Fibroblast of skin of right biceps (primary cell): ENCODE measurements at regions not wholly inside any gene's neighbourhood (a gene's known extent, or its start where the extent isn't known, plus 50 kb on each side); places are given as distances from the start of the nearest gene placed in this dataset.

Experiments used
- DNase-seq: peaks from one replicate; pipeline ENCODE4 v3.0.0-alpha.2; 2013

GRCh38 chr6:121884620-121885019 is 449.2 kb downstream of the GJA1 start:
- DNase-seq: no peak

GRCh38 chr6:121885399-121886152 is 450.1 kb downstream of the GJA1 start:
- DNase-seq: no peak

- peak; percentile 52 for DNase-seq
These were observed 450.9 kb downstream of the GJA1 start for GRCh38 chr6:121886223-121886830.

GRCh38 chr6:121887724-121888123 is 452.3 kb downstream of the GJA1 start:
- no peak for DNase-seq

GRCh38 chr6:121890307-121890910 is 455.0 kb downstream of the GJA1 start:
- no peak for DNase-seq

- peak; percentile 54 for DNase-seq
These were observed 460.3 kb downstream of the GJA1 start for GRCh38 chr6:121895731-121896130.

GRCh38 chr6:121896363-121896762 is 460.9 kb downstream of the GJA1 start:
- DNase-seq: peak; percentile 61

- no peak for DNase-seq
These were observed 461.3 kb downstream of the GJA1 start for GRCh38 chr6:121896771-121897170.

- DNase-seq: peak; percentile 63
These were observed 461.9 kb downstream of the GJA1 start for GRCh38 chr6:121897337-121897760.

- DNase-seq: no peak
These were observed 466.0 kb downstream of the GJA1 start for GRCh38 chr6:121901432-121901831.

- DNase-seq: no peak
These were observed 469.1 kb downstream of the GJA1 start for GRCh38 chr6:121904559-121904958.

- DNase-seq: peak; percentile 16
These were observed 477.5 kb downstream of the GJA1 start for GRCh38 chr6:121912905-121913304.

- no peak for DNase-seq
These were observed 481.9 kb downstream of the GJA1 start for GRCh38 chr6:121917263-121917829.

- no peak for DNase-seq
These were observed 481.5 kb upstream of the HSF2 start for GRCh38 chr6:121917834-121918559.

GRCh38 chr6:121920616-121921015 is 478.8 kb upstream of the HSF2 start:
- DNase-seq: no peak

GRCh38 chr6:121925024-121925423 is 474.4 kb upstream of the HSF2 start:
- peak; percentile 3 for DNase-seq

- DNase-seq: peak; percentile 3
These were observed 473.8 kb upstream of the HSF2 start for GRCh38 chr6:121925534-121926255.

GRCh38 chr6:121929301-121929700 is 470.2 kb upstream of the HSF2 start:
- no peak for DNase-seq

- peak; percentile 94 for DNase-seq
These were observed 467.1 kb upstream of the HSF2 start for GRCh38 chr6:121932076-121932991.

GRCh38 chr6:121934451-121934850 is 465.0 kb upstream of the HSF2 start:
- DNase-seq: no peak

GRCh38 chr6:121940728-121941127 is 458.7 kb upstream of the HSF2 start:
- DNase-seq: no peak
